Posterior vena cava (tissue), 2 donors: ENCODE measurements at regions not wholly inside any gene's neighbourhood (a gene's known extent, or its start where the extent isn't known, plus 50 kb on each side); places are given as distances from the start of the nearest gene placed in this dataset.

Experiments used
- DNase-seq: peaks from one replicate; pipeline ENCODE4 v3.0.0-alpha.2; 2020; ENCODE audit warnings: low spot score
- intact Hi-C, 2 donors: fragments of 100-400 bp; cut with DNase I; formaldehyde crosslinking; loops; one replicate each; pipeline versions ENCODE4 v1.14.1 to v1.14.2; 2022 to 2023
- donor health status: DM: yes; HTN: yes; CAD: no.
- donor health status: DM: yes; HTN: yes; CAD: no.

DNA sequence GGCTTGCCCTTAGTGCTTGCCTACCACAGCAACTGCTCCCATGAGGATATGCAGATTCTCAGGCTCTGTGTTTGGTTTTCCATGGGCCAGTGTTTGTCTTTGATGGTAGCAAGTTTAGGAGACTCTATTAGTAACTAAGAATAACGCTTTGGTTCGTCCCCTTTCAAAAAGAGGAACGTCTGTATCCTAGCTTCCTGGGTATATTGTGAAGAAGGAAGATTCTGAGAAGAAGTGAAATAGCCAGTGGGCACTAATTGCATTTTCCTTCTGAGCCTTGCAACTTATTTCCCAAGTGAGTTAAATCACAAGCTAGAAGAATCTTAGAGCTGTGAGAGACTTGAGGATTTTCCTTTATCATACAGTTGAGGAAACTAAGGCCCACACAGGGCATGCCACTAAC, 376.8 kb downstream of the PIK3R1 start:
- no peak for DNase-seq
- intact Hi-C loops: no loop called here

DNA sequence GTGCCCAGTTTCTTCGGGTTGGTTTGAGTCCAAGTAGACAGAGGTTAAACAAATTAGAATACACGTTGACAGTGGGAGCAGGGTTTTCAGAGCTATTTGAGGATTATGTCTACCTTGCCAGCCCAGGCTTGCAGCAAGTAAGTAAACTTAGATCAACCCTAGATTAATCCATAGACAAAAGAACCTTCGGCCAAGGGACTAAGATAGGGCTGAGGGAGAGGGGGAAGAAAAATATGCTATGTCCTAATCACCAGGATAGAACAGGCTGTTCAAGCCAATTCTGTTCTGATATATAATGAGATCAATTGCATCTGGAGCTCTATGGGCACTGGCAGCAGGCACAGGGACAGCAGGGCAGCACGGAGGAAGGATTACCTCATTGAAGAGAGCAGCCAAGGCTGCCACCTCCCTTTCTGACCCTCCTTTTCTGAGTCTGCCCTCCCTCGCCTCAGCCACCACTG, 377.7 kb downstream of the PIK3R1 start:
- no peak for DNase-seq
- intact Hi-C loops: no loop called here

DNA sequence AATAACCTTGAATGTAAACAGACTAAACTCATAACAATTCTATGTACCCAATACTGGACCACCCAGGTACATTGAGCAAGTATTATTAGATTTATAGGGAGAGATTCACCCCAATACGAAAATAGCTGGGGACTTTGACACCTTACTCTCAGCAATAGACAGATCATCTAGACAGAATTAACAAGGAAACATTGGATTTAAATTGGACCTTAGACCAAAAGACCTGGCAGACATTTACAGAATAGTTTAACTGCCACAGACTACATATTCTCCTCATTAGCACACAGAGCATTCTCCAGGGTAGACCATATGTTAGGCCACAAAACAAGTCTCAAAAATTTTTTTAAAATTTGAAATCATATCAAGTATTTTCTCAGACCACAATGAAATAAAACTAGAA, 397.4 kb downstream of the PIK3R1 start:
- no peak for DNase-seq
- intact Hi-C loops: no loop called here

DNA sequence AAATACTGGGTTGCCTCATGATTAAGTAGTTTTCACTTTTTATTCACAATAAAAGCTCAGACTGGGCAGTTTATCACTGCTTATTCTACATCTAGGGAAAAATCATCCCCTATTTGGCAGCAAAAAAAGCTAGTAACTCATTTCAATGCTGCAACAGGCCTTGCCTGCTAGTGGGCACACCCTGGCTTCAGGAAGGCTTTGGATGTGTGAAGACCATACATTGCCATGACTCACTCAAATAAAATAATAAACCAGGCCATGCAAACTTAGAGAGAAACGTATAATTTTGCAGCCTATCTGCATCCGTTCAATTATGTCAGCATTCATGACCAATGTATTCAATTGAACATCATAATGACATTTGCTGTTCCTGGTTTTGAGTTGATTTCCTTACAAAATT, 402.9 kb downstream of the PIK3R1 start:
- no peak for DNase-seq
- intact Hi-C loops: no loop called here

DNA sequence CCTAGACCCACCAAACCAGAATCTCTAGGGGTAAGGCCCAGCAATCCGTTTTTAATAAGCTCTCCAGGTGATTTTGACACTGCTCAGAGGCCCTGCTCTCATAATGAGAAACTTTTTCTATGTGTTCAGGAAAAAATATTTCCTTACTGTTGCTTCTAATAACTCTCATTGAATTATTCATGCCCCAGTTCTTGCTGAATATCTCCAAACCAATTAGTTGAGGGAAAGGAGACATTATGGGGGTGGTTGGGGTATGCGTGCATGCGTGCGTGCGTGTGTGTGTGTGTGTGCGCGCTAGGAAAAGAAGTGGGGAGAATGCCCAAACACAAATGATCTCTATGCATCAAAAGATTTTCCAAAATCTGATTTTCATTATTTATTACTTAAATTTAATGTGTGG, 411.4 kb downstream of the PIK3R1 start:
- no peak for DNase-seq
- intact Hi-C loops: no loop called here

DNA sequence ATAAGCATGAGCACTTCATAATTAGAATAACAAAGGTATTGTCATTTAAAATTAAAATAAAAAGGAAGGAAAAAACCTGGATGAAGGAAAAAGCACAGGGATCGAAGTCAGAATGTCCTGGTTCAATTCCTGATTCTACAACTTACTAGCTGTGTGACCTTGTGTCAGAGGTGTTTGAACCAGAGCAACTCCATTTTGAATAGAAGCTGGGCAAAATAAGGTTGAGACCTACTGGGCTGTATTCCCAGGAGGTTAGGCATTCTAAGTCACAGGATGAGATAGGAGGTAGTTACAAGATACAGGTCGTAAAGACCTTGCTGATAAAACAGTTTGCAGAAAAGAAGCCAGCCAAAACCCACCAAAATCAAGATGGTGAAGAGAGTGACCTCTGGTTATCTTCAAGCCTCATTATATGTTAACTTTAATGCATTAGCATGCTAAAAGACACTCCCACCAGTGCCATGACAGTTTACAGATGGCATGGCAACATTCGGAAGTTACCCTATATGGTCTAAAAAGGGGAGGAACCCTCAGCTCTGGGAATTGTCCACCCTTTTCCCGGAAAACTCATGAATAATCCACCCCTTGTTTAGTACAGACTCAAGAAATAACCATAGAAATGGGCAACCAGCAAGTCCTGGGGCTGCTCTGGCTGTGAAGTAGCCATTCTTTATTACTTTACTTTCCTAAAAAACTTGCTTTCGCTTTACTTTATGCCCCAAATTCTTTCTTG, 412.7 kb downstream of the PIK3R1 start:
- intact Hi-C loops: no loop called here

DNA sequence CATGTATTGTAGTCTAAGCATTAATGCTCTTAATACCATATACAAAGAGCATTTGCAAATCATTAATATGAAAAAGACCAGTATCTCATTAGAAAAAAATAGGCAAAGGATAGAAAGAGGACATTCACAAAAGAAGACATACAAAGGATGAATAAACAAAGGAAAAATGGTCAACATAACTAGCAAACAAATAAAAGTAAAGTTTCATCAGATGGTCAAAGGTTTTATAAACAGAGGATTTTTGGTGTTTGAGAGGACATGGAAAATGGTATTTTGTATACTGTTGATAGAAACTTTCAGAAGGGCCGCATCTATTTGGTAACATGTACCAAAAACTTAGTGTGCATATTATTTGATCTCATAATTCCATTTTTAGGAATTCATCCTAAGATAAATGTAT, 414.8 kb downstream of the PIK3R1 start:
- no peak for DNase-seq
- intact Hi-C loops: no loop called here

More for the DNA sequence above, 412.7 kb downstream of the PIK3R1 start:
- DNase-seq: no peak

DNA sequence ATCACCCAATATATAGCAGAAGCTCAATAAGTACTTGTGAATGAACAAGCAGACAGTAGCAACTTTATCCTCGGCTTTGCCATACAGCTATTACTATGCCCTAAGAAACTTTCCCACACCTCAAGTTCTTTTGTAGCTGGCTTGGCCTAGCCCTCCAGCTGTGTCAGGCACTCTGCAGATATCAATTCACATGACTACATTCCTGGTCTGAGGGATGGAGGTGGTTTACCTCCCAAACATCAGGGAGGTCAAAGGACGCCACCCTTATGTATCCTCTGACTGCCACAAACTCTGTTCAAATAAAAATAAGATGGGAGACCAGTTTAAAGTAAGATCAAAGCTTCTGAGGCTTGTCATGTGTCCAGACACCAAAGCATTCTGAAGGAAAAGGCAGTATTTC, 416.3 kb downstream of the PIK3R1 start:
- DNase-seq: no peak
- intact Hi-C loops: no loop called here

DNA sequence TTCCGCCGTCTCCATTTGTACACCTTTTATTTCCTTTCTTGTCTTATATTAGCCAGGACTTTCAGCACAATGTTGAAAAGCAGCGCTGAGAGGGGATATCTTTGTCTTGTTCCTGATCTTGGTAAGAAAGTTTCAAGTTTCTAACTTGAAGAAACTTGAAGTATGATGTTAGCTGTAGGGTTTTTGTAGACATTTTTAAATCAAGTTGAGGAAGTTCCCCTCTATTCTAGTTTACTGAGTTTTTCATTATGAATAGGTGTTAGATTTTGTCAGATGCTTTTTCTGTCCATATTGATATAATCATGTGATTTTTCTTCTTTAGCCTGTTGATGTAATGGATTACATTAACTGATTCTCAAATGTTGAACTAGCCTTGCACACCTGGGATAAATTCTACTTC, 425.7 kb downstream of the PIK3R1 start:
- no peak for DNase-seq
- intact Hi-C loops: no loop called here

DNA sequence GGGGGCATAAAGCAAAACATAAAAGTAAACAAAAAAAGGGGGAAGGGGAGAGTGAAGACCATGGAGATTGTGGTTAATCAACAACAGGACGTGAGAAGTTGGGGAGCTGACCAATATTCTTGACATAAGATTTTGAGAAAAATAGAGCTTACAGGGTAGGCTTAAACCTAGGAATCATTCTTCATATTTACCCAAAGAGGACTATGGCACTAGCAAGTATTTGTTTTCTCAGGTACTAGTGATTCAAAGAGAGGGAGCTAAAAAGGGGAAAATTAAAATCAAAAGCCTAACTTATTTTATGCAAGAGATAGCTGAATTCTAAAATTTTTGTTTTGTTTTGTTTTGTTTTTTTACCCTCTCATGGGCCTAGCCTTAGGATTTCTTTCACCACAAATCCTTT, 427.5 kb downstream of the PIK3R1 start:
- intact Hi-C loops: no loop called here
- DNase-seq: no peak

DNA sequence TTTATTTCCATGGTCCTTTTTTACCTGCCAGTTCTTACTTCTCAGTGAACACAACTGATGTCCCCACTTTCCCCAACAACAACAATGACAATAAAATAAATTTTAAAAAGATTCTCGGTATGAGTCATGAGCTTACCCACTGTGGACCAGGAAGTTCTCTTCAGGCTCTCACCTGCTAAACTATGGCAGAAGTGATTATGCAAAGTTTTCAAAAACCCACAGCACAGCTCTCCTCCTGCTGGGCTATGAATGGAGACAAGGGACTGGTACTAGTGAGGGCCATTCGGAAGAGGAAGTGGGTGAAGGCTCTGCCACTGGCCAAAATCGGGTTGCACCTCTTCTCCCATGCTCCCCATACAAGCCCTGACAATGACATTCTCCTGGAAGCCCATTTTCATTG, 429.4 kb downstream of the PIK3R1 start:
- intact Hi-C loops: no loop called here
- no peak for DNase-seq

DNA sequence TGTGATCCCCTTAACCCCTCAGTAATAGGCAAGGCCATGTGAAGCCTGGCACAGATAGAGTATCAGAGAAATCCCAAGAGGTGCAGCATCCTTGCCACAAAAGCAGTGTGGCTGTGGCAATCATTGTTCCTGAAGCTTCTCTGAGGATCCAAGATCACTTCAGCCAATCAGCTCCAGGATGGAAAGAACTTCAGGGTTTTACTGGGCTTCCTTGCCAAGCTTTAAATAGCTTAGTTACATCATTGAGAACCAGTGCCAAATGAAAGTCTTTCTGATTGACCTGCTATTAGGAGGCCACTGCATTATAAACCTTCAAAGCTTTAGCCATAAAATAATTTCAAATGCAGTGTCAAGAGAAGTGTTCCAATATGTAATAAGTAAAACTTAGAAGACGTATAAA, 430.6 kb downstream of the PIK3R1 start:
- intact Hi-C loops: no loop called here
- no peak for DNase-seq

DNA sequence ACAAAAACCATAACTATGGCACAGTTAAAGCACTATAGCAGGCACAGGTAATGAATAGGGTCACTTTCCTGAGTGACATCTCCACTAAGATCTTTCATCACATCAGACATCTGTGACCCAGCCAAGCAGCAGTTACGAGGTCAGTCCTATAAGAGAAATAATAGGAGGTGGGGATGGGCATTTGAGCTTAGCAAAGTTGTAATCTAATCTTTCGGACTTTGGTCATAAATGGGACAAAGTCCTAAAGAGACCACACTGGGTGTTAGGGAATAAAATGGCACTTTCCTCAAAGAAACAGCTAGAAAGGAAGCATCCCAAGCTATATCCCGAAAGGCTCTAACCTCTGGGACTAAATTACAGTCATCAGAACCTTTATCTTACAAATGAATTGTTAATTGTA, 432.2 kb downstream of the PIK3R1 start:
- DNase-seq: no peak
- intact Hi-C loops: no loop called here

DNA sequence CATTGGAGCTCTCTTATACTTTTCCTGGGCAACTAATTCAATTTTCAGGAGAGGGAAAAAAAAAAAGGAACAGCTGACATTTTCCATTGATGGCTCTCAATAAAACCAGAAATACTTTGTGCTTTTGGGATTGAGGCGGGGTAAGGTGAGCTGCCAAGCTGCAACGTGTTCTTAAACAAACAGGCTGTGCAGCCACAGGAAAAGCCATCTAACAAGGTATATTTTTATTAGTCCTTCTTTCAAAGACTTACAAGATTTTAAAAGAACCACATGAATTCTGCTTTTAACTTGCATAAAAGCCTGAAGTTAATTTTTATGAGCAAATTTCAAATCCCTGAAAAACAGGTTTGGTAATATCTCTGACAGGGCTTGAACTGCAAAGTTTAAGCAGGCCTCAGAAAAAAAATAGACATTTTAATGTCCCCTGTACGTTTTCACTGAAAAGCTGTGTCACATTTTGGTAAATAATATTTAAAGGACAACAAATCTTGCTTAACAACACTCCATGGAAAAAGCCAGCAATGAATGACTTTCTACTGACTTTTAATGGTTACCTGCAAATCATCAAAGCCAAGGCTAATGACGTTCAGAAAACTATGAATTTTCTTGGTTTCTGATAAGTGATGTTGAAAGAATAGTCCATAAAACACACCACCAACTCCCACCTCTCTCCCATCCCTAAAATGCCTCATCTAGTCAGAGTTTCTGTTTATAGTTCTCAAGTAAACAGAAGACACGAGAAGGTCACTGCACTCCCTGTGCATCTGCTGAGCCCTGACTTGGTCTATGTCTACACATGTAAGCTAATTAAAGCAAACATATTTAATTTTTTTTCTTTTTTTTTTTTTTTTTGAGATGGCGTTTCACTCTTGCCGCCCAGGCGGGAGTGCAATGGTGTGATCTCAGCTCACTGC, 433.6 kb downstream of the PIK3R1 start:
- DNase-seq: no peak
- intact Hi-C loops: no loop called here

DNA sequence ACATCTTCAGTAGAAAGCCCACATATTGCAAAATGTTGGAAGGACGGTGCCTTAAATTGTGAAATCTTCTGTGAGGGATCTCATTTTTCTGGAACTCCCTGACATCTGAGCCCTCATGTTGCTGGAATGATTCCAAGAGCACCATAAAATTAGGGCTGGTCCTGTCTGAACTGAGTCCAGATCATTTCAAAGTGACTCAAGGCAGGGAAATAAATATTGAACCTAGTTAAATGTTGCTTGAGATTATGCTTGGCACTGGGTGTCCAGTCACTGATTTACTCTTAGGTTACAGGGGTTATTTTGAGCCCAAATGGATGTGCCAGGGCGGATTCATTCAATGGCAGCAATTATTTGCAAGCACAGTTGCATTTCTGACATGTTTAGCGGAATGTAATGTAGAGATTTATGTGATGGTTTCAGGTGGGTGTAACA, 437.0 kb downstream of the PIK3R1 start:
- intact Hi-C loops: no loop called here
- DNase-seq: no peak

DNA sequence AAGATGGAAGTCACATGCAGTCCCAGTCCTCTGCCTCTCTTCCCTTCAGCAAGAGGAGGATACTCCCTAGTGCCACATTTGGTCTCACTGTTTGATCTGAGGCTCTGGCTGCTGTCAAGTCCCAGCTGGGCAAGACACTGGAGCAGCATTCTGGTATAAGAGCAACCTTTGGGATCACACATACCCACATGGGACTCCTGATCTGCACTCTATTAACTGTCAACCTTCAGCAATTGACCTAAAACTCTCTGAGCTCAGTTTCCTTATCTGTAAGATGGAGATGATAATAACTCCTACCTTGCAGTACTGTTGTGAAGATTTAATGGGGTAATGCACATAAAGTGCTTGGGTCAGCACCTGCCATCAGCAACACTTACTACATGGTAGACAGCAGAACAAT, 437.9 kb downstream of the PIK3R1 start:
- intact Hi-C loops: no loop called here
- no peak for DNase-seq

DNA sequence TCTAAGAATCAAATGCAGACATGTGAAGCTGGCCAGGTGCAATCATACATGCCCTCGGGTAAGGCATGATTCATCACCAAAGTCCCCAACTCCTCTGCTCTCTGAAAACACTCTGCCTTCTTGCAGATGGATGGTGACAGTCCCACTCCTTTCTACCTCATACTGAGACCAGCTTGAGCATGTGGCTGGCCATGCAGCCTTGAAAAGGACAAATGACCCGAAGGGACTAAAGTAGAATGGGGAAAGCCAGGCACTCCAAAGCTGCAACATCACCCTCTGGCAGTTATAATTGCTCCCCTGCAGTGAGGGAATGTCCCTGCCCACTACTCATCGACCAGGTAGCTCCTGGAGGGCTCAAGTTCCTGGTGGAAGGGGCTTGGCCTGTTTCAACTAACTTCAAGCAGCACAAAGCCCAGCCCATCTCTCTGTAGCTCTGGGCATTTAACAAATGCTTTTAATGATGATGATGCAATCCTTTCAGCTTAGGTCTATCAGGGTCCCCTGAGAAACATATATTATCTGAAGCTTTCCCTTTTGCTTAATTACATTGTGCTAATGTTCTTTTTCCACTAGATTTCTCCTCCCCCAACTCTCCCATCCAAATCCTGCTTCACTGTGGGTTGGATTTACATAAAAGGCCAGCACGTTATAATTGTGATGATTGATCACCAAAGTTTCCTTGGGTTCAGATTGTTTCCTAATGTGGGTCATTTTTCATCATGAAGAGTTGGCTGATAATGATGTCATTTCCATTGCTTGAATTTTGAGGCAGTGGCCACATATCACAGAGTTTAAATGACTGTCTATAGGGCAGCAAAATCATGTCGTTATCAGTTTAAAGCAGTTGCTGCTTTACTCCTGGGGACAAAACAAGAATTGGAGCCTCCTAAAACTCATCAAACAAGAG, 436.5 kb upstream of the SLC30A5 start:
- DNase-seq: no peak
- intact Hi-C loops: no loop called here

DNA sequence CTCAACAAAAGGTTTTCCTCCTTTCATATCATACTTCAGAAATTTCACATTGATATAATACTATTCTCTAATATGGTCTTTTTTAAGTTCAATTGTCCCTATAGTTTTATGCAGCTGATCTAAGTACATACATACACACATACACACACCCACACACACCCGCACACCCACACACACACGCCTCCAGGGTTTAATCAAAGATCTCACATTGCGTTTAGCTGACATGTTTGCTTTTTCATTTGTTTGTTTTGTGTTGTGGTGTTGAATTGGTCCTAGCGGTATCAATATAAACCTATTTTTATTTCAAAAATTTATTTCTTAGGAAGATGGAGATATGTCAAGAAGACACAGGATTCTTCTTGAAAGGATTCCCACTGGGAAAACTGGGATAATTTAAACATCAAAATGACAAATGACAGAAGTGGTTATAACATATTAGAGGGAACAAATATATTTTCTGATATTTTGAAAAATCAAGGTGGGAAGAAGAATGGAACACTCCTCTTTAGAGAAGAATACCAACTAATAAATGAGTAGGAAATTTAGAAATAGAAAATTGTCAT, 434.9 kb upstream of the SLC30A5 start:
- no peak for DNase-seq
- intact Hi-C loops: no loop called here

DNA sequence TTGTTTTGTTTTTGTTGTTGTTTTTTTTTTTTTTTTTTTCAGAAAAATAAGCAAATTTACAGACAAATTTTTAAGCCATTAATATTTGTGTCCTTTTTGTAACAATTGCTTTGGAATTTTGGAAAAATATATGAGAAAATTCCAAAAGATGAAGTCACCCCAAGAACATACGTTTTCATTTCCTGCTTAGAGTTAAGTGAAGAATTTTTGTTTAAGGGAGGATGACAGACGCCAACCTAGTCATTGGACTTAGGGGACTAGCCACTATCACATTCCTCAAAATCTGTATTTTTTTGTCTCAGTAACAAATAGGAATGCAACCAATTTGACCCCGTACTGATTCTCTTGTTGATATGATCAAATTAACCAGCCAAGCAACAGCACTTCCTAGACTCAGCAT, 433.9 kb upstream of the SLC30A5 start:
- DNase-seq: no peak
- intact Hi-C loops: no loop called here
